ENCODE measurements at regions not wholly inside any gene's neighbourhood (a gene's known extent, or its start where the extent isn't known, plus 50 kb on each side); places are given as distances from the start of the nearest gene placed in this dataset.

DNA sequence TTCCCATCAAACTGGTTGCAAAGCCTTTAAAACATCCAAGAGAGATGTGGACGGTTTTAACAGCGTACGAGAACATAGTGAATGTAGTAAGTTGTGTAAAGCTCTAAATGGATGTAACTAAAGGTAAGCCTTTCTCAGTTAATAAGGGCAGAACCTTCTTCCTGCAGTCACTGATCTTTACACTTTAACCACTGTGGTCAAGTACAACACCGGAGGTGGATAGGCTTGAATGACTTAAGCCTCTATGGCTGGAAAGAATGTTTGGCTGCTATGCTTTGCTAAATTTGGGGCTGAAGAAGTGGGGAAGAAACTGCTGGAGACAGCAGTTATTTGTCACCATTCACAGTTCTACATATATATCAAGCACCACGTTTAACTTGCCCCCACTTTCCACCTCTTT, 285.1 kb upstream of the FMR1 start:
- Histone ChIP-seq H3K36me3 (replicated peaks in 1 of 2; ENCODE audit: control insufficient read depth in 2 of 2, insufficient read depth in 2 of 2, low read length in 2 of 2) (no peaks in the 10 kb centered on the region), H2BK5ac (ENCODE audit: low read length) (no peak overlapping the region), H3K9ac (ENCODE audit: low read depth, low read length, poor library complexity) (no peak overlapping the region), H3K79me1 (ENCODE audit: low read depth, low read length) (no peaks in the 10 kb centered on the region), H3K18ac (ENCODE audit: low read length) (no peak overlapping the region), H3K4me1 (ENCODE audit: control insufficient read depth in 2 of 2, insufficient read depth in 1 of 2, low read depth in 1 of 2, low read length in 2 of 2) (no peaks in the 10 kb centered on the region), H2BK120ac (ENCODE audit: low read depth, low read length) (no peak overlapping the region), H2BK15ac (ENCODE audit: low read length) (no peak overlapping the region), H3K14ac (ENCODE audit: low read length) (no peak overlapping the region), H3K23ac (ENCODE audit: low read depth, low read length, poor library complexity) (no peak overlapping the region), H3K4me3 (ENCODE audit: low read length in 2 of 2) (no peak overlapping the region), H4K91ac (ENCODE audit: low read depth, low read length, poor library complexity) (no peak overlapping the region), H3K4me2 (ENCODE audit: insufficient read depth, low read length, poor library complexity, severe bottlenecking) (no peak overlapping the region), H2AK5ac (ENCODE audit: low read depth, low read length) (no peak overlapping the region), H2BK12ac (ENCODE audit: low read length) (no peak overlapping the region), H3K9me3 (replicated peaks in 1 of 2; ENCODE audit: control insufficient read depth in 2 of 2, insufficient read depth in 1 of 2, low read depth in 1 of 2, low read length in 2 of 2) (no peaks in the 10 kb centered on the region), H3K4ac (ENCODE audit: low read length) (no peak overlapping the region), H2AFZ (ENCODE audit: low read length) (no peak overlapping the region), H3K27me3 (ENCODE audit: control insufficient read depth in 3 of 3, insufficient read depth in 3 of 3, low read depth in 1 of 3, low read length in 3 of 3) (no peaks in the 10 kb centered on the region), H4K8ac (ENCODE audit: low read depth, low read length) (no peak overlapping the region), H3K27ac (replicated peaks; ENCODE audit: low read length) (no peak overlapping the region)
- no CpG with 5 or more reads among the region's 5 CpGs for WGBS, 2 donors (ENCODE audit: extremely low coverage in 2 of 2, insufficient read length in 2 of 2, insufficient replicate concordance in 1 of 2)
- DNase-seq (ENCODE audit: low spot score): no peak

DNA sequence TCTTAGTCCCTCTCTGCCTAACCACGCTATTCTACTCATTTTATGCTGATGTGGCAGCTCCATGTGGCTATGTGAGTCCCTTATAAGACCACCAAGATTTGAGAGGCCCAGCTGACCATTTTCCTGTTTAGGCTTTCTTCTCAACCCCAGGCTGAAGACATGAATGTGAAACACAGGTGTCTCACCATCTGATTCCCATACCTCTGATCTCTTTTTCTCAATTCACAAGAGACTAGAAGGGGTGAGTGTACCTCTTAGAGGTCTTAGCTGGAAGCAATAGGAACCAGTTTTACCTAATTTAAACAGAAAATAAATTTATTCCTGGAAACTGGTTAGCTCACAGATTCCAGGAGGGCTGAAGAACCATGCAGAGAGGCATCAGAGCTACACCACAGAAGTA, 276.5 kb upstream of the FMR1 start:
- Histone ChIP-seq H3K4me3 (ENCODE audit: low read length in 2 of 2) (no peak overlapping the region), H3K18ac (ENCODE audit: low read length) (no peak overlapping the region), H3K79me1 (ENCODE audit: low read depth, low read length) (no peaks in the 10 kb centered on the region), H2BK120ac (ENCODE audit: low read depth, low read length) (no peak overlapping the region), H3K9ac (ENCODE audit: low read depth, low read length, poor library complexity) (no peak overlapping the region), H3K4ac (ENCODE audit: low read length) (no peak overlapping the region), H3K23ac (ENCODE audit: low read depth, low read length, poor library complexity) (no peak overlapping the region), H2AK5ac (ENCODE audit: low read depth, low read length) (no peak overlapping the region), H3K27ac (replicated peaks; ENCODE audit: low read length) (no peak overlapping the region), H3K14ac (ENCODE audit: low read length) (no peak overlapping the region), H3K4me2 (ENCODE audit: insufficient read depth, low read length, poor library complexity, severe bottlenecking) (no peak overlapping the region), H2BK15ac (ENCODE audit: low read length) (no peak overlapping the region), H4K8ac (ENCODE audit: low read depth, low read length) (no peak overlapping the region), H2BK12ac (ENCODE audit: low read length) (no peak overlapping the region), H2AFZ (ENCODE audit: low read length) (no peak overlapping the region), H3K9me3 (replicated peaks in 1 of 2; ENCODE audit: control insufficient read depth in 2 of 2, insufficient read depth in 1 of 2, low read depth in 1 of 2, low read length in 2 of 2) (no peaks in the 10 kb centered on the region), H3K4me1 (ENCODE audit: control insufficient read depth in 2 of 2, insufficient read depth in 1 of 2, low read depth in 1 of 2, low read length in 2 of 2) (no peaks in the 10 kb centered on the region), H4K91ac (ENCODE audit: low read depth, low read length, poor library complexity) (no peak overlapping the region), H2BK5ac (ENCODE audit: low read length) (no peak overlapping the region), H3K36me3 (replicated peaks in 1 of 2; ENCODE audit: control insufficient read depth in 2 of 2, insufficient read depth in 2 of 2, low read length in 2 of 2) (no peaks in the 10 kb centered on the region), H3K27me3 (ENCODE audit: control insufficient read depth in 3 of 3, insufficient read depth in 3 of 3, low read depth in 1 of 3, low read length in 3 of 3) (no peaks in the 10 kb centered on the region)
- DNase-seq (ENCODE audit: low spot score): no peak
- no CpG with 5 or more reads among the region's 1 CpG for WGBS, 2 donors (ENCODE audit: extremely low coverage in 2 of 2, insufficient read length in 2 of 2, insufficient replicate concordance in 1 of 2)

DNA sequence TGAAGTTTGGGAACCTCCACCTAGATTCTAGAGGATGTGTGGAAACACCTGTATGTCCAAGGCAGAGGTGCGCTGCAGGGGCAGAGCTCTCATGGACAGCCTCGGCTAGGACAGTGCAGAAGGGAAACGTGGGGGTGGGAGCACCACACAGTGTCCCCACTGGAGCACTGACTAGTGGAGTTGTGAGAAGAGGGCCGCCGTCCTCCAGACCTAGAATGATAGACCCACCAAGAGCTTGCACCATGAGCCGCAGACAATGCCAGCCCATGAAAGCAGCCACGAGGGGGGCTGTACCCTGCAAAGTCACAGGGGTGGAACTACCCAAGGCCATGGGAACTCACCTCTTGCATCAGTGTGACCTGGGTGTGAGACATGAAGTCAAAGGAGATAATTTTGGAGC, 274.5 kb upstream of the FMR1 start:
- Histone ChIP-seq H2BK120ac (ENCODE audit: low read depth, low read length) (no peak overlapping the region), H4K91ac (ENCODE audit: low read depth, low read length, poor library complexity) (no peak overlapping the region), H3K18ac (ENCODE audit: low read length) (no peak overlapping the region), H4K8ac (ENCODE audit: low read depth, low read length) (no peak overlapping the region), H2BK12ac (ENCODE audit: low read length) (no peak overlapping the region), H3K4ac (ENCODE audit: low read length) (no peak overlapping the region), H2AFZ (ENCODE audit: low read length) (no peak overlapping the region), H3K9me3 (replicated peaks in 1 of 2; ENCODE audit: control insufficient read depth in 2 of 2, insufficient read depth in 1 of 2, low read depth in 1 of 2, low read length in 2 of 2) (no peaks in the 10 kb centered on the region), H2AK5ac (ENCODE audit: low read depth, low read length) (no peak overlapping the region), H3K4me2 (ENCODE audit: insufficient read depth, low read length, poor library complexity, severe bottlenecking) (no peak overlapping the region), H3K4me3 (ENCODE audit: low read length in 2 of 2) (no peak overlapping the region), H3K27me3 (ENCODE audit: control insufficient read depth in 3 of 3, insufficient read depth in 3 of 3, low read depth in 1 of 3, low read length in 3 of 3) (no peaks in the 10 kb centered on the region), H3K36me3 (replicated peaks in 1 of 2; ENCODE audit: control insufficient read depth in 2 of 2, insufficient read depth in 2 of 2, low read length in 2 of 2) (no peaks in the 10 kb centered on the region), H3K27ac (replicated peaks; ENCODE audit: low read length) (no peak overlapping the region), H2BK15ac (ENCODE audit: low read length) (no peak overlapping the region), H3K23ac (ENCODE audit: low read depth, low read length, poor library complexity) (no peak overlapping the region), H3K14ac (ENCODE audit: low read length) (no peak overlapping the region), H3K79me1 (ENCODE audit: low read depth, low read length) (no peaks in the 10 kb centered on the region), H3K9ac (ENCODE audit: low read depth, low read length, poor library complexity) (no peak overlapping the region), H2BK5ac (ENCODE audit: low read length) (no peak overlapping the region), H3K4me1 (ENCODE audit: control insufficient read depth in 2 of 2, insufficient read depth in 1 of 2, low read depth in 1 of 2, low read length in 2 of 2) (no peaks in the 10 kb centered on the region)
- no peak for DNase-seq (ENCODE audit: low spot score)
- WGBS, 2 donors (ENCODE audit: extremely low coverage in 2 of 2, insufficient read length in 2 of 2, insufficient replicate concordance in 1 of 2): no CpG with 5 or more reads among the region's 7 CpGs

DNA sequence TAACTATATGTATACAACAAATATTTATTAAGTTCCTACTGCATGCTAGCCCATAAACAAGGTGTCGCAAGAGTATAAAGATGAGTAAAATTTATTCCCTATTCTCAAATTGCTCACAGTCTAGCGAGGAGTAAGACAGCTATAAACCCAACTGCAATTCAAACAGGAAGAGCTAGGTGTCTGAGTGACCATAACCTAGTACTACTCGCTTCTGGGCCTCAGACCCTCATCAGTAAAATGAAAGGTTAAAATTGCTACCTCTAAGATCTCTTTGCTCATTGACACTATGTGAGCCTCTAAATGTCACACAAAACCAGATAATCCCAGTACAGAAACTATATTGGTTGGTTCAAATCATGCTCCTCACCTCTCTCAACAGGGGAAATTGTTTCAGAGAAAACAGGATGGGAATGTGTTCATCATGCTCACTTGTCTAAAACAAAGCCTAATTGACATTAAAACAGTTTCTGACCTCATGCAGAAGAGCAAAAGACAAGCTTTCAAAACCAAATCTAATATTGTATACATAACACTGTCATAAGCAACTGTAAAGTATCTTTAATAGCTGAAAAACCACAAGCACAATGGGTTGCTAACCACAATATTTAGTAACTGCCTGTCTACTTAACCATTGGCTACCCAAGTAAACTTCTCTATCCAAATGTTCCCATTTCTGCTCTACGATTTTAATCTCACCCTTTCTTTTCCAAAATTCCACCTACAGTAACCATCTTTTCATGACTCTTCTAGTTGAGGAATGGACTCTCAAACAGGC, 264.6 kb upstream of the FMR1 start:
- H3K9ac ChIP-seq (ENCODE audit: low read depth, low read length, poor library complexity): no peak overlapping the region
- H3K23ac ChIP-seq (ENCODE audit: low read depth, low read length, poor library complexity): no peak overlapping the region
- no peaks in the 10 kb centered on the region for H3K79me1 ChIP-seq (ENCODE audit: low read depth, low read length)
- no peak overlapping the region for H3K27ac ChIP-seq (replicated peaks; ENCODE audit: low read length)
- no peak overlapping the region for H3K18ac ChIP-seq (ENCODE audit: low read length)
- no peaks in the 10 kb centered on the region for H3K4me1 ChIP-seq (ENCODE audit: control insufficient read depth in 2 of 2, insufficient read depth in 1 of 2, low read depth in 1 of 2, low read length in 2 of 2)
- no peak overlapping the region for H3K4ac ChIP-seq (ENCODE audit: low read length)
- 100% methylated on average over 1 of the region's 4 CpGs for WGBS, 2 donors (ENCODE audit: extremely low coverage in 2 of 2, insufficient read length in 2 of 2, insufficient replicate concordance in 1 of 2)
- no peak overlapping the region for H3K4me3 ChIP-seq (ENCODE audit: low read length in 2 of 2)
- H4K8ac ChIP-seq (ENCODE audit: low read depth, low read length): no peak overlapping the region
- no peak overlapping the region for H2BK120ac ChIP-seq (ENCODE audit: low read depth, low read length)
- H2BK5ac ChIP-seq (ENCODE audit: low read length): no peak overlapping the region
- H3K36me3 ChIP-seq (replicated peaks in 1 of 2; ENCODE audit: control insufficient read depth in 2 of 2, insufficient read depth in 2 of 2, low read length in 2 of 2): no peaks in the 10 kb centered on the region
- H2BK15ac ChIP-seq (ENCODE audit: low read length): no peak overlapping the region
- H3K27me3 ChIP-seq (ENCODE audit: control insufficient read depth in 3 of 3, insufficient read depth in 3 of 3, low read depth in 1 of 3, low read length in 3 of 3): no peaks in the 10 kb centered on the region
- DNase-seq (ENCODE audit: low spot score): no peak
- H2BK12ac ChIP-seq (ENCODE audit: low read length): no peak overlapping the region
- no peak overlapping the region for H2AFZ ChIP-seq (ENCODE audit: low read length)
- H4K91ac ChIP-seq (ENCODE audit: low read depth, low read length, poor library complexity): no peak overlapping the region
- no peak overlapping the region for H2AK5ac ChIP-seq (ENCODE audit: low read depth, low read length)
- H3K9me3 ChIP-seq (replicated peaks in 1 of 2; ENCODE audit: control insufficient read depth in 2 of 2, insufficient read depth in 1 of 2, low read depth in 1 of 2, low read length in 2 of 2): no peaks in the 10 kb centered on the region
- no peak overlapping the region for H3K4me2 ChIP-seq (ENCODE audit: insufficient read depth, low read length, poor library complexity, severe bottlenecking)
- no peak overlapping the region for H3K14ac ChIP-seq (ENCODE audit: low read length)

Measured in neuronal stem cell (in vitro differentiated cells).